H1 (cell line): ENCODE measurements at regions not wholly inside any gene's neighbourhood (a gene's known extent, or its start where the extent isn't known, plus 50 kb on each side); places are given as distances from the start of the nearest gene placed in this dataset.

ENCODE experiments used
- CTCF ChIA-PET: fragments of 300-600 bp; sonication (Branson Sonifier 250); formaldehyde crosslinking; loops from one replicate; lab custom pipeline; 2021; ENCODE audit not compliant: partially characterized antibody; lab: Charles Lee
- POLR2A ChIA-PET: fragments of 300-600 bp; sonication (Branson Sonifier 250); formaldehyde crosslinking; loops from one replicate; lab custom pipeline; 2021; ENCODE audit warnings: inconsistent platforms; ENCODE audit not compliant: partially characterized antibody; lab: Charles Lee
- DNase-seq, 2 experiments: peaks; one replicate each; pipeline versions ENCODE4 v3.0.0 to v3.0.0-alpha.2; 2010 to 2022; ENCODE audit warnings: low spot score in 2 of 2, low read depth in 1 of 2, mixed read lengths in 1 of 2
- FAIRE-seq: peaks from 2 replicates; lab custom pipeline; 2011; peaks lifted over from hg19 to GRCh38; lab: Jason Lieb, UNC
- H2AFZ ChIP-seq: 2 replicates; pipeline ENCODE4 v1.8.1; 2012; ENCODE audit warnings: low read length, inconsistent platforms
- H2AK5ac ChIP-seq: 2 replicates; pipeline ENCODE4 v1.6.1; 2013; ENCODE audit warnings: low read depth, low read length
- H2BK120ac ChIP-seq: replicated peaks from 2 replicates; pipeline ENCODE3; 2013; ENCODE audit warnings: low read depth, low read length, inconsistent platforms
- H2BK12ac ChIP-seq: 2 replicates; pipeline ENCODE4 v1.6.1; 2013; ENCODE audit warnings: low read depth, low read length
- H2BK15ac ChIP-seq: 2 replicates; pipeline ENCODE4 v1.6.1; 2013; ENCODE audit warnings: low read length
- H2BK20ac ChIP-seq: 2 replicates; pipeline ENCODE4 v1.6.1; 2013; ENCODE audit warnings: low read length
- H2BK5ac ChIP-seq: 2 replicates; pipeline ENCODE4 v1.6.1; 2013; ENCODE audit warnings: low read depth, low read length
- H3K14ac ChIP-seq: 2 replicates; pipeline ENCODE4 v1.6.1; 2013; ENCODE audit warnings: inconsistent platforms; ENCODE audit not compliant: insufficient read length
- H3K18ac ChIP-seq: 2 replicates; pipeline ENCODE4 v1.6.1; 2013; ENCODE audit warnings: low read length; ENCODE audit errors: extremely low read depth
- H3K23ac ChIP-seq: 2 replicates; pipeline ENCODE4 v1.6.1; 2013; ENCODE audit warnings: inconsistent platforms; ENCODE audit not compliant: insufficient read length
- H3K23me2 ChIP-seq: 2 replicates; pipeline ENCODE4 v1.6.1; 2013; ENCODE audit warnings: low read depth, low read length
- H3K27ac ChIP-seq: 2 replicates; pipeline ENCODE4 v1.6.1; 2011; ENCODE audit warnings: low read depth, low read length, inconsistent platforms
- H3K27me3 ChIP-seq, 4 experiments: replicated peaks in 1 of 4; 1 replicate in 1 of 4; 2 replicates in 3 of 4; pipeline versions ENCODE4 v1.6.1 to v1.8.1; 2011 to 2013; ENCODE audit warnings: low read length in 3 of 4, mild to moderate bottlenecking in 3 of 4, inconsistent platforms in 2 of 4, mixed read lengths in 2 of 4, moderate library complexity in 1 of 4; ENCODE audit not compliant: control insufficient read depth in 3 of 4, insufficient read depth in 3 of 4; ENCODE audit errors: extremely low read depth in 1 of 4
- H3K36me3 ChIP-seq, 4 experiments: 2 replicates each; pipeline versions ENCODE4 v1.6.1 to v1.8.1; 2011 to 2013; ENCODE audit warnings: mild to moderate bottlenecking in 4 of 4, low read length in 3 of 4, moderate library complexity in 2 of 4, control low read depth in 1 of 4, inconsistent platforms in 1 of 4; ENCODE audit not compliant: insufficient read depth in 4 of 4, control insufficient read depth in 2 of 4
- H3K4ac ChIP-seq: replicated peaks from 2 replicates; pipeline ENCODE3; 2013; ENCODE audit warnings: low read length, low read depth, mixed read lengths, inconsistent platforms; ENCODE audit not compliant: insufficient read length
- H3K4me1 ChIP-seq, 4 experiments: replicated peaks in 1 of 4; 1 replicate in 1 of 4; 2 replicates in 3 of 4; pipeline versions ENCODE4 v1.6.1 to v1.8.1; 2011 to 2013; ENCODE audit warnings: low read length in 3 of 4, inconsistent platforms in 2 of 4, mixed read lengths in 1 of 4; ENCODE audit not compliant: insufficient read depth in 4 of 4, control insufficient read depth in 3 of 4
- H3K4me2 ChIP-seq, 2 experiments: 2 replicates each; pipeline versions ENCODE4 v1.6.1 to v1.8.1; 2011 to 2013; ENCODE audit warnings: low read depth in 2 of 2, low read length in 2 of 2, control low read depth in 1 of 2, inconsistent platforms in 1 of 2, mild to moderate bottlenecking in 1 of 2; ENCODE audit not compliant: insufficient read depth in 1 of 2
- H3K4me3 ChIP-seq, 4 experiments: fragments of 200-600, 300-600 bp in 1 of 4; sonication (generic), shearing (Covaris generic), sonication (Bioruptor Twin) in 1 of 4; 2 replicates each; pipeline versions ENCODE4 v1.5.1 to v1.8.1; 2011 to 2016; ENCODE audit warnings: low read length in 4 of 4, low read depth in 3 of 4, control low read depth in 2 of 4, inconsistent platforms in 2 of 4, mild to moderate bottlenecking in 2 of 4, mixed read lengths in 1 of 4, moderate library complexity in 1 of 4; ENCODE audit not compliant: insufficient read depth in 2 of 4; ENCODE audit errors: extremely low read depth in 1 of 4
- H3K56ac ChIP-seq: replicated peaks from 2 replicates; pipeline ENCODE3; 2013; ENCODE audit warnings: low read depth, mild to moderate bottlenecking, mixed read lengths, low read length, inconsistent platforms; ENCODE audit not compliant: insufficient read length
- H3K79me1 ChIP-seq: 2 replicates; pipeline ENCODE4 v1.6.1; 2013; ENCODE audit warnings: low read depth, low read length, control low read depth
- H3K79me2 ChIP-seq, 2 experiments: 2 replicates each; pipeline versions ENCODE4 v1.6.1 to v1.8.1; 2012 to 2013; ENCODE audit warnings: low read length in 2 of 2, mild to moderate bottlenecking in 2 of 2, inconsistent platforms in 1 of 2; ENCODE audit not compliant: insufficient read depth in 2 of 2, control insufficient read depth in 1 of 2
- H3K9ac ChIP-seq, 4 experiments: replicated peaks in 1 of 4; 1 replicate in 1 of 4; 2 replicates in 3 of 4; pipeline versions ENCODE4 v1.6.1 to v1.8.1; 2011 to 2013; ENCODE audit warnings: low read depth in 3 of 4, low read length in 3 of 4, control low read depth in 2 of 4, mild to moderate bottlenecking in 2 of 4, moderate library complexity in 2 of 4, inconsistent platforms in 1 of 4; ENCODE audit errors: extremely low read depth in 1 of 4
- H3K9me3 ChIP-seq, 2 experiments: 2 replicates each; pipeline versions ENCODE4 v1.6.1 to v1.8.1; 2012 to 2013; ENCODE audit warnings: mild to moderate bottlenecking in 2 of 2, moderate library complexity in 2 of 2, control low read depth in 1 of 2, inconsistent platforms in 1 of 2, low read depth in 1 of 2, low read length in 1 of 2, mixed read lengths in 1 of 2; ENCODE audit not compliant: insufficient read depth in 2 of 2
- H4K20me1 ChIP-seq, 2 experiments: replicated peaks in 1 of 2; 2 replicates each; pipeline versions ENCODE3 to v1.8.1; 2011 to 2013; ENCODE audit warnings: inconsistent platforms in 2 of 2, low read length in 2 of 2, mild to moderate bottlenecking in 1 of 2; ENCODE audit not compliant: insufficient read depth in 2 of 2, control insufficient read depth in 1 of 2
- H4K5ac ChIP-seq: 2 replicates; pipeline ENCODE4 v1.6.1; 2013; ENCODE audit warnings: low read length, low read depth, mixed read lengths, inconsistent platforms; ENCODE audit not compliant: insufficient read length
- H4K8ac ChIP-seq: 2 replicates; pipeline ENCODE4 v1.8.0; 2013; ENCODE audit warnings: mild to moderate bottlenecking, moderate library complexity, low read length, inconsistent platforms; ENCODE audit not compliant: insufficient read depth; ENCODE audit errors: extremely low read depth
- H4K91ac ChIP-seq: replicated peaks from 2 replicates; pipeline ENCODE3; 2013; ENCODE audit warnings: low read length, mixed read lengths, inconsistent platforms; ENCODE audit not compliant: insufficient read length
- CHD1 ChIP-seq: IDR thresholded peaks from 2 replicates; pipeline ENCODE4 v1.6.1; 2012; ENCODE audit warnings: low read depth, low read length, improper control_type of control experiment
- FOSL1 ChIP-seq: IDR thresholded peaks from 2 replicates; pipeline ENCODE4 v1.6.1; 2011; ENCODE audit warnings: mild to moderate bottlenecking, low read depth, low read length, moderate library complexity; ENCODE audit not compliant: insufficient read depth
- GABPA ChIP-seq: IDR thresholded peaks from 2 replicates; pipeline ENCODE4 v1.6.1; 2011; ENCODE audit warnings: mild to moderate bottlenecking, low read length, moderate library complexity, borderline replicate concordance; ENCODE audit not compliant: insufficient read depth
- SAP30 ChIP-seq: fragments of 300-600 bp; sonication (generic); IDR thresholded peaks from 2 replicates; pipeline ENCODE4 v1.7.1; 2012; ENCODE audit warnings: low read length, moderate library complexity, mild to moderate bottlenecking, inconsistent platforms; ENCODE audit not compliant: insufficient read depth, insufficient replicate concordance
- TBP ChIP-seq: IDR thresholded peaks from 2 replicates; pipeline ENCODE4 v1.6.1; 2011; ENCODE audit warnings: low read depth, low read length, improper control_type of control experiment
- TCF12 ChIP-seq: IDR thresholded peaks from 2 replicates; pipeline ENCODE4 v1.6.1; 2011; ENCODE audit warnings: low read depth, mild to moderate bottlenecking, low read length
- YY1 ChIP-seq: IDR thresholded peaks from 2 replicates; pipeline ENCODE4 v1.6.1; 2011; ENCODE audit warnings: low read depth, mild to moderate bottlenecking, low read length
- WGBS, 2 experiments: shearing (Covaris generic) in 1 of 2; methylation state at CpG; one replicate each; pipeline versions ENCODE4 v1.1.6 to v1.1.7; 2013 to 2015; ENCODE audit warnings: low lambda C conversion rate in 2 of 2, mixed read lengths in 2 of 2, inconsistent platforms in 1 of 2, low coverage in 1 of 2, missing lambda C conversion rate in 1 of 2; ENCODE audit not compliant: insufficient replicate concordance in 2 of 2, insufficient coverage in 1 of 2, insufficient read length in 1 of 2; ENCODE audit errors: extremely low coverage in 1 of 2, missing lambda C conversion rate in 1 of 2; 5-methylcytosine and 5-hydroxymethylcytosine counted together
- TF ChIP-seq, protein P1 (sequence below): IDR thresholded peaks from 2 replicates; pipeline ENCODE4 v1.6.1; 2011; ENCODE audit warnings: low read length, improper control_type of control experiment

DNA sequence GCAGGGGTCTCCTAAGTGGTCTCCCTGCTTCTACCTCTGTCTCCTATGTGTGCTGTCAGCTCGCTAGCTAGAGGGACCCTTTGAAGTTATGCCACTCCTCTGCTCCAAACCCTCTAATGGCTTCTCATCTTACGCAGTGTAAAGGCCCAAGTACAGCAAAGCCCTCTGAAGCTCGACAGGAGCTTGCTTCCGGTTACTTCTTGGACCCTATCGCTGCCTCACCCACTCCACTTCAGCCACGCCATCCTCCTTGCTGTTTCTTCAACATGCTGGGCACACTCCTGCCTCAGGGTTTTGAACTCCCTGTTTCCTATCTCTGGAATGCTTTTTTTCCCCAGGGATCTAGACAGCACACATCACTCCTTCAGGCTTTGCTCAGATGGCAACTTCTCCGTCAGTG is 102.3 kb upstream of the F3 start:
- no peak overlapping the region for H2BK120ac ChIP-seq
- no peak overlapping the region for H3K9ac ChIP-seq
- no peaks in the 10 kb centered on the region for H3K36me3 ChIP-seq
- TF ChIP-seq SAP30 (no peak), YY1 (no peak), TCF12 (no peak), FOSL1 (no peak), GABPA (no peak), TBP (no peak), CHD1 (no peak)
- TF ChIP-seq, protein P1, sequence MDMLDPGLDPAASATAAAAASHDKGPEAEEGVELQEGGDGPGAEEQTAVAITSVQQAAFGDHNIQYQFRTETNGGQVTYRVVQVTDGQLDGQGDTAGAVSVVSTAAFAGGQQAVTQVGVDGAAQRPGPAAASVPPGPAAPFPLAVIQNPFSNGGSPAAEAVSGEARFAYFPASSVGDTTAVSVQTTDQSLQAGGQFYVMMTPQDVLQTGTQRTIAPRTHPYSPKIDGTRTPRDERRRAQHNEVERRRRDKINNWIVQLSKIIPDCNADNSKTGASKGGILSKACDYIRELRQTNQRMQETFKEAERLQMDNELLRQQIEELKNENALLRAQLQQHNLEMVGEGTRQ = no peak
- no peak overlapping the region for H2AK5ac ChIP-seq
- no peaks in the 10 kb centered on the region for H3K79me1 ChIP-seq
- no peak overlapping the region for H3K4me3 ChIP-seq
- H3K18ac ChIP-seq = peak overlapping the region; percentile 39; the same call in 1 of the 2 replicates
- WGBS, 2 experiments = 89% methylated on average over 7 of the region's 7 CpGs; no CpG with 5 or more reads in 1 of the 2 experiments
- 0 out of 2 replicates have a peak overlapping the region, but pooled peaks have one; percentile 5 for H2BK5ac ChIP-seq
- no peaks in the 10 kb centered on the region for H3K23me2 ChIP-seq
- no peak overlapping the region for H2BK15ac ChIP-seq
- no peak overlapping the region for H4K91ac ChIP-seq
- FAIRE-seq (no peak), DNase-seq (no peak)
- no peak overlapping the region for H3K27ac ChIP-seq
- no peak overlapping the region for H3K4ac ChIP-seq
- peaks cover 0 to 2% (median 0%) of the 10 kb centered on the region in 4 experiments; a peak in 1 of 7 replicates for H3K4me1 ChIP-seq
- H3K79me2 ChIP-seq = no peaks in the 10 kb centered on the region
- no peak overlapping the region for H2AFZ ChIP-seq
- no peak overlapping the region for H4K8ac ChIP-seq
- no peaks in the 10 kb centered on the region for H4K20me1 ChIP-seq
- no peak overlapping the region for H4K5ac ChIP-seq
- H3K56ac ChIP-seq = no peak overlapping the region
- CTCF ChIA-PET = interaction anchor here (1.4 to 1.5 kb wide), 3 partner anchors 9 to 44 kb away, joined by 3 read pairs; no protein-coding TSS in a partner anchor
- H3K23ac ChIP-seq = no peak overlapping the region
- H3K9me3 ChIP-seq = no peaks in the 10 kb centered on the region
- H2BK20ac ChIP-seq = no peak overlapping the region
- no peak overlapping the region for H3K14ac ChIP-seq
- H3K4me2 ChIP-seq = no peak overlapping the region
- POLR2A ChIA-PET = interaction anchor here (1.3 kb wide), 1 partner anchor 17 kb away, joined by 3 read pairs; no protein-coding TSS in a partner anchor
- no peak overlapping the region for H2BK12ac ChIP-seq
- H3K27me3 ChIP-seq = no peaks in the 10 kb centered on the region
